HL-60 (cell line): ENCODE measurements at regions not wholly inside any gene's neighbourhood (a gene's known extent, or its start where the extent isn't known, plus 50 kb on each side); places are given as distances from the start of the nearest gene placed in this dataset.

Experiments
- CTCF ChIP-seq: IDR thresholded peaks from one replicate; pipeline ENCODE4 v1.5.1; 2011; ENCODE audit warnings: low read length, control low read depth, inconsistent platforms; ENCODE audit not compliant: insufficient read depth
- POLR2AphosphoS5 ChIP-seq: IDR thresholded peaks from 2 replicates; pipeline ENCODE4 v1.6.1; 2012; ENCODE audit warnings: low read depth
- REST ChIP-seq: IDR thresholded peaks from 2 replicates; pipeline ENCODE4 v1.6.1; 2012; ENCODE audit warnings: low read depth; ENCODE audit not compliant: insufficient replicate concordance

GRCh38 chr4:130574215-130574614 lies 1478.3 kb downstream of the C4orf33 start:
- no peak for TF ChIP-seq CTCF
- TF ChIP-seq REST = no peak
- no peak for TF ChIP-seq POLR2AphosphoS5
